ENCODE measurements at regions not wholly inside any gene's neighbourhood (a gene's known extent, or its start where the extent isn't known, plus 50 kb on each side); places are given as distances from the start of the nearest gene placed in this dataset.

- no TSS peak for BruUV-seq (replicated peaks)
- peaks cover 6% of the 10 kb centered on the region for H3K4me1 Mint-ChIP-seq (ENCODE audit: insufficient read depth, unreplicated experiment)
- H3K9me3 Mint-ChIP-seq (ENCODE audit: unreplicated experiment) = no peaks in the 10 kb centered on the region
- intact Hi-C loops (cut with micrococcal nuclease) = no loop called here
- ChIA-PET CTCF (interaction anchor here (1.2 kb wide), 1 partner anchor 143 kb away, joined by 3 read pairs; no protein-coding TSS in a partner anchor), POLR2A (no interaction called here)
- no peak overlapping the region for H3K4me3 Mint-ChIP-seq (ENCODE audit: unreplicated experiment)
- TF ChIP-seq CTCF (IDR thresholded peaks at IDR 0.05; ENCODE audit: unreplicated experiment) = no peak
- no peak overlapping the region for H3K27ac Mint-ChIP-seq (ENCODE audit: low read depth, unreplicated experiment)
- H3K36me3 Mint-ChIP-seq (ENCODE audit: insufficient read depth, unreplicated experiment) = no peaks in the 10 kb centered on the region
- peaks cover 9% of the 10 kb centered on the region for H3K27me3 Mint-ChIP-seq (ENCODE audit: insufficient read depth, unreplicated experiment)
- no peak for DNase-seq (ENCODE audit: unreplicated experiment)
Observed at GRCh38 chr2:88334418-88334817, 118.1 kb downstream of the FOXI3 start.

- Mint-ChIP-seq H3K4me3 (ENCODE audit: unreplicated experiment) (no peak overlapping the region), H3K27me3 (ENCODE audit: insufficient read depth, unreplicated experiment) (no peaks in the 10 kb centered on the region), H3K27ac (ENCODE audit: low read depth, unreplicated experiment) (no peak overlapping the region), H3K9me3 (ENCODE audit: unreplicated experiment) (no peaks in the 10 kb centered on the region), H3K4me1 (ENCODE audit: insufficient read depth, unreplicated experiment) (peaks cover 6% of the 10 kb centered on the region), H3K36me3 (ENCODE audit: insufficient read depth, unreplicated experiment) (no peaks in the 10 kb centered on the region)
- intact Hi-C loops (cut with micrococcal nuclease) = no loop called here
- BruUV-seq (replicated peaks) = no TSS peak
- ChIA-PET CTCF (interaction anchor here (0.6 to 1.3 kb wide), 3 partner anchors 20 to 340 kb away, joined by 3 to 6 read pairs (median 4); no protein-coding TSS in a partner anchor), POLR2A (no interaction called here)
- TF ChIP-seq CTCF (IDR thresholded peaks at IDR 0.05; ENCODE audit: unreplicated experiment) = no peak
- no peak for DNase-seq (ENCODE audit: unreplicated experiment)
Observed at GRCh38 chr2:88331239-88331638, 121.3 kb downstream of the FOXI3 start.

GRCh38 chr2:88329815-88330603 is 122.5 kb downstream of the FOXI3 start:
- ChIA-PET POLR2A (no interaction called here), CTCF (interaction anchor here (0.5 to 0.9 kb wide), 8 partner anchors 9 to 125 kb away, joined by 3 to 5 read pairs (median 3); no protein-coding TSS in a partner anchor)
- Mint-ChIP-seq H3K27me3 (ENCODE audit: insufficient read depth, unreplicated experiment) (no peaks in the 10 kb centered on the region), H3K4me3 (ENCODE audit: unreplicated experiment) (no peak overlapping the region), H3K4me1 (ENCODE audit: insufficient read depth, unreplicated experiment) (peaks cover 6% of the 10 kb centered on the region), H3K9me3 (ENCODE audit: unreplicated experiment) (no peaks in the 10 kb centered on the region), H3K27ac (ENCODE audit: low read depth, unreplicated experiment) (peak overlapping the region; percentile 49), H3K36me3 (ENCODE audit: insufficient read depth, unreplicated experiment) (no peaks in the 10 kb centered on the region)
- no peak for TF ChIP-seq CTCF (IDR thresholded peaks at IDR 0.05; ENCODE audit: unreplicated experiment)
- BruUV-seq (replicated peaks) = no TSS peak
- intact Hi-C loops (cut with micrococcal nuclease) = no loop called here
- DNase-seq (ENCODE audit: unreplicated experiment) = peak; percentile 94

- no TSS peak for BruUV-seq (replicated peaks)
- no peaks in the 10 kb centered on the region for H3K4me1 Mint-ChIP-seq (ENCODE audit: insufficient read depth, unreplicated experiment)
- no peaks in the 10 kb centered on the region for H3K36me3 Mint-ChIP-seq (ENCODE audit: insufficient read depth, unreplicated experiment)
- no peak overlapping the region for H3K4me3 Mint-ChIP-seq (ENCODE audit: unreplicated experiment)
- H3K27ac Mint-ChIP-seq (ENCODE audit: low read depth, unreplicated experiment) = no peak overlapping the region
- ChIA-PET CTCF (no interaction called here), POLR2A (no interaction called here)
- TF ChIP-seq CTCF (IDR thresholded peaks at IDR 0.05; ENCODE audit: unreplicated experiment) = no peak
- intact Hi-C loops (cut with micrococcal nuclease) = no loop called here
- H3K27me3 Mint-ChIP-seq (ENCODE audit: insufficient read depth, unreplicated experiment) = no peaks in the 10 kb centered on the region
- no peaks in the 10 kb centered on the region for H3K9me3 Mint-ChIP-seq (ENCODE audit: unreplicated experiment)
- DNase-seq (ENCODE audit: unreplicated experiment) = no peak
Observed at GRCh38 chr2:88321449-88322248, 130.8 kb downstream of the FOXI3 start.

All from MCF 10A (cell line).